ENCODE measurements at regions not wholly inside any gene's neighbourhood (a gene's known extent, or its start where the extent isn't known, plus 50 kb on each side); places are given as distances from the start of the nearest gene placed in this dataset.
A peak's percentile ranks its signal among the peaks of the same experiment; 100 is the strongest.

GRCh38 chr3:150184426-150185071, 213.9 kb upstream of the PFN2 start:
- RAD21 ChIA-PET (ENCODE audit: low non-redundant PET in 1 of 2, low total read pairs in 2 of 2, uncharacterized antibody in 2 of 2, unreplicated experiment in 2 of 2) = interaction anchor here (0.7 to 1.1 kb wide), 3 partner anchors 214 to 218 kb away, joined by 4 read pairs; partner anchors contain the start of gene PFN2 (in 1 of the 2)
- Histone ChIP-seq H3K4me2 (ENCODE audit: low read length) (peak overlapping the region; percentile 79), H3K36me3 (ENCODE audit: control insufficient read depth in 1 of 2, insufficient read depth in 2 of 2, low read length in 2 of 2) (no peaks in the 10 kb centered on the region), H2AFZ (ENCODE audit: low read depth, low read length, poor library complexity, severe bottlenecking) (peak overlapping the region; percentile 90), H3K4me1 (ENCODE audit: control insufficient read depth in 1 of 2, insufficient read depth in 2 of 2, low read length in 2 of 2) (peaks cover 5 to 15% of the 10 kb centered on the region in 2 experiments; a peak in 3 of 4 replicates), H3K27ac (ENCODE audit: low read depth, low read length) (no peak overlapping the region), H3K4me3 (replicated peaks in 1 of 2; ENCODE audit: low read depth in 1 of 2, low read length in 2 of 2) (peak overlapping the region; percentile 29 to 50), H3K9ac (ENCODE audit: low read length) (no peak overlapping the region), H3K27me3 (ENCODE audit: insufficient read depth, low read length) (no peaks in the 10 kb centered on the region), H3K79me2 (ENCODE audit: insufficient read depth, low read length) (no peaks in the 10 kb centered on the region), H3K9me3 (ENCODE audit: control insufficient read depth in 1 of 2, insufficient read depth in 1 of 2, low read depth in 1 of 2, low read length in 2 of 2) (no peaks in the 10 kb centered on the region), H4K20me1 (ENCODE audit: insufficient read depth) (no peaks in the 10 kb centered on the region), H3K9me2 (ENCODE audit: insufficient read depth) (no peaks in the 10 kb centered on the region)
- TF ChIP-seq ELF1 (IDR thresholded peaks at IDR 0.05; ENCODE audit: borderline replicate concordance, low read depth) = no peak
- TF ChIP-seq CBX3 (IDR thresholded peaks at IDR 0.05; ENCODE audit: low read depth) = no peak
- TF ChIP-seq JUND (IDR thresholded peaks at IDR 0.05) = no peak
- no peak for TF ChIP-seq FOSL1 (IDR thresholded peaks at IDR 0.05; ENCODE audit: low read depth)
- TF ChIP-seq SIN3A (IDR thresholded peaks at IDR 0.05; ENCODE audit: low read depth) = no peak
- no peak for TF ChIP-seq REST (IDR thresholded peaks at IDR 0.05; ENCODE audit: low read depth)
- intact Hi-C loops (cut with micrococcal nuclease) = loop anchor here (1.0 to 2.0 kb wide), 2 partner anchors 217 to 248 kb away; no protein-coding TSS in a partner anchor
- CTCF ChIA-PET = interaction anchor here (0.6 to 3.0 kb wide), 21 partner anchors 9 to 419 kb away, joined by 3 to 47 read pairs (median 4); partner anchors contain the start of gene PFN2
- POLR2A ChIA-PET = interaction anchor here (1.0 to 1.4 kb wide), 2 partner anchors 215 to 217 kb away, joined by 4 to 5 read pairs; no protein-coding TSS in a partner anchor
- BruUV-seq (replicated peaks) = no TSS peak
- no peak for DNase-seq (ENCODE audit: low read depth, low spot score)
- peak; percentile 43 for ATAC-seq

Data from HCT116 (cell line).